ENCODE measurements at regions not wholly inside any gene's neighbourhood (a gene's known extent, or its start where the extent isn't known, plus 50 kb on each side); places are given as distances from the start of the nearest gene placed in this dataset.

GRCh38 chr5:92472981-92473566 lies 1090.0 kb upstream of the ARRDC3 start:
- Histone ChIP-seq H3K4me3 (ENCODE audit: low read length) (no peak overlapping the region), H3K4me1 (ENCODE audit: insufficient read depth, low read length) (0 out of 2 replicates have a peak, but pooled peaks cover 3% of the 10 kb centered on the region), H3K9ac (ENCODE audit: low read depth, low read length) (no peak overlapping the region), H3K27me3 (ENCODE audit: insufficient read depth, low read length) (no peaks in the 10 kb centered on the region), H3K27ac (ENCODE audit: low read depth, low read length) (no peak overlapping the region), H3K36me3 (ENCODE audit: insufficient read depth, low read length) (no peaks in the 10 kb centered on the region), H3K9me3 (ENCODE audit: insufficient read depth, low read depth, low read length) (peaks cover 10% of the 10 kb centered on the region)
- WGBS = 100% methylated on average over 1 of the region's 1 CpG

- no peaks in the 10 kb centered on the region for H3K27me3 ChIP-seq (ENCODE audit: insufficient read depth, low read length)
- no peak overlapping the region for H3K4me3 ChIP-seq (ENCODE audit: low read length)
- H3K9ac ChIP-seq (ENCODE audit: low read depth, low read length) = no peak overlapping the region
- H3K9me3 ChIP-seq (ENCODE audit: insufficient read depth, low read depth, low read length) = peaks cover 10% of the 10 kb centered on the region
- WGBS = 100% methylated on average over 2 of the region's 2 CpGs
- H3K36me3 ChIP-seq (ENCODE audit: insufficient read depth, low read length) = no peaks in the 10 kb centered on the region
- H3K4me1 ChIP-seq (ENCODE audit: insufficient read depth, low read length) = 0 out of 2 replicates have a peak, but pooled peaks cover 6% of the 10 kb centered on the region
- no peak overlapping the region for H3K27ac ChIP-seq (ENCODE audit: low read depth, low read length)
Observed at GRCh38 chr5:92471861-92472260, 1088.7 kb upstream of the ARRDC3 start.

GRCh38 chr5:92470770-92471169 lies 1087.7 kb upstream of the ARRDC3 start:
- H3K9me3 ChIP-seq (ENCODE audit: insufficient read depth, low read depth, low read length) = peaks cover 10% of the 10 kb centered on the region
- H3K27me3 ChIP-seq (ENCODE audit: insufficient read depth, low read length) = no peaks in the 10 kb centered on the region
- H3K27ac ChIP-seq (ENCODE audit: low read depth, low read length) = no peak overlapping the region
- 0 out of 2 replicates have a peak, but pooled peaks cover 6% of the 10 kb centered on the region for H3K4me1 ChIP-seq (ENCODE audit: insufficient read depth, low read length)
- no peak overlapping the region for H3K4me3 ChIP-seq (ENCODE audit: low read length)
- H3K36me3 ChIP-seq (ENCODE audit: insufficient read depth, low read length) = no peaks in the 10 kb centered on the region
- H3K9ac ChIP-seq (ENCODE audit: low read depth, low read length) = no peak overlapping the region

- no peaks in the 10 kb centered on the region for H3K27me3 ChIP-seq (ENCODE audit: insufficient read depth, low read length)
- H3K4me3 ChIP-seq (ENCODE audit: low read length) = no peak overlapping the region
- H3K4me1 ChIP-seq (ENCODE audit: insufficient read depth, low read length) = 0 out of 2 replicates have a peak, but pooled peaks cover 6% of the 10 kb centered on the region
- H3K9ac ChIP-seq (ENCODE audit: low read depth, low read length) = no peak overlapping the region
- no peaks in the 10 kb centered on the region for H3K36me3 ChIP-seq (ENCODE audit: insufficient read depth, low read length)
- no peak overlapping the region for H3K27ac ChIP-seq (ENCODE audit: low read depth, low read length)
- WGBS = 78% methylated on average over 4 of the region's 4 CpGs
- peaks cover 5% of the 10 kb centered on the region for H3K9me3 ChIP-seq (ENCODE audit: insufficient read depth, low read depth, low read length)
Observed at GRCh38 chr5:92468295-92468694, 1085.2 kb upstream of the ARRDC3 start.

- WGBS = 73% methylated on average over 2 of the region's 3 CpGs
- no peaks in the 10 kb centered on the region for H3K27me3 ChIP-seq (ENCODE audit: insufficient read depth, low read length)
- H3K9me3 ChIP-seq (ENCODE audit: insufficient read depth, low read depth, low read length) = no peaks in the 10 kb centered on the region
- no peaks in the 10 kb centered on the region for H3K36me3 ChIP-seq (ENCODE audit: insufficient read depth, low read length)
- H3K27ac ChIP-seq (ENCODE audit: low read depth, low read length) = no peak overlapping the region
- H3K9ac ChIP-seq (ENCODE audit: low read depth, low read length) = no peak overlapping the region
- 0 out of 2 replicates have a peak, but pooled peaks cover 6% of the 10 kb centered on the region for H3K4me1 ChIP-seq (ENCODE audit: insufficient read depth, low read length)
- no peak overlapping the region for H3K4me3 ChIP-seq (ENCODE audit: low read length)
Observed at GRCh38 chr5:92467695-92468094, 1084.6 kb upstream of the ARRDC3 start.

- Histone ChIP-seq H3K9me3 (ENCODE audit: insufficient read depth, low read depth, low read length) (no peaks in the 10 kb centered on the region), H3K4me3 (ENCODE audit: low read length) (no peak overlapping the region), H3K27ac (ENCODE audit: low read depth, low read length) (no peak overlapping the region), H3K9ac (ENCODE audit: low read depth, low read length) (no peak overlapping the region), H3K27me3 (ENCODE audit: insufficient read depth, low read length) (no peaks in the 10 kb centered on the region), H3K36me3 (ENCODE audit: insufficient read depth, low read length) (no peaks in the 10 kb centered on the region), H3K4me1 (ENCODE audit: insufficient read depth, low read length) (no peaks in the 10 kb centered on the region)
- WGBS = 95% methylated on average over 1 of the region's 2 CpGs
Observed at GRCh38 chr5:92460505-92460904, 1077.4 kb upstream of the ARRDC3 start.

- H3K27me3 ChIP-seq (ENCODE audit: insufficient read depth, low read length) = no peaks in the 10 kb centered on the region
- WGBS = 97% methylated on average over 1 of the region's 1 CpG
- no peaks in the 10 kb centered on the region for H3K4me1 ChIP-seq (ENCODE audit: insufficient read depth, low read length)
- H3K9ac ChIP-seq (ENCODE audit: low read depth, low read length) = no peak overlapping the region
- no peaks in the 10 kb centered on the region for H3K36me3 ChIP-seq (ENCODE audit: insufficient read depth, low read length)
- H3K4me3 ChIP-seq (ENCODE audit: low read length) = no peak overlapping the region
- H3K9me3 ChIP-seq (ENCODE audit: insufficient read depth, low read depth, low read length) = no peaks in the 10 kb centered on the region
- no peak overlapping the region for H3K27ac ChIP-seq (ENCODE audit: low read depth, low read length)
Observed at GRCh38 chr5:92459654-92460053, 1076.5 kb upstream of the ARRDC3 start.

- Histone ChIP-seq H3K9ac (ENCODE audit: low read depth, low read length) (no peak overlapping the region), H3K36me3 (ENCODE audit: insufficient read depth, low read length) (no peaks in the 10 kb centered on the region), H3K4me1 (ENCODE audit: insufficient read depth, low read length) (no peaks in the 10 kb centered on the region), H3K9me3 (ENCODE audit: insufficient read depth, low read depth, low read length) (no peaks in the 10 kb centered on the region), H3K27me3 (ENCODE audit: insufficient read depth, low read length) (no peaks in the 10 kb centered on the region), H3K4me3 (ENCODE audit: low read length) (no peak overlapping the region), H3K27ac (ENCODE audit: low read depth, low read length) (no peak overlapping the region)
- 96% methylated on average over 2 of the region's 3 CpGs for WGBS
Observed at GRCh38 chr5:92455011-92455410, 1071.9 kb upstream of the ARRDC3 start.

GRCh38 chr5:92444888-92445287 lies 1061.8 kb upstream of the ARRDC3 start:
- H3K27ac ChIP-seq (ENCODE audit: low read depth, low read length) = no peak overlapping the region
- H3K9ac ChIP-seq (ENCODE audit: low read depth, low read length) = no peak overlapping the region
- H3K27me3 ChIP-seq (ENCODE audit: insufficient read depth, low read length) = no peaks in the 10 kb centered on the region
- no peaks in the 10 kb centered on the region for H3K4me1 ChIP-seq (ENCODE audit: insufficient read depth, low read length)
- no peaks in the 10 kb centered on the region for H3K36me3 ChIP-seq (ENCODE audit: insufficient read depth, low read length)
- 100% methylated on average over 1 of the region's 2 CpGs for WGBS
- H3K4me3 ChIP-seq (ENCODE audit: low read length) = no peak overlapping the region
- H3K9me3 ChIP-seq (ENCODE audit: insufficient read depth, low read depth, low read length) = no peaks in the 10 kb centered on the region

GRCh38 chr5:92435781-92436180 lies 1052.7 kb upstream of the ARRDC3 start:
- WGBS = 92% methylated on average over 3 of the region's 3 CpGs
- Histone ChIP-seq H3K4me1 (ENCODE audit: insufficient read depth, low read length) (no peaks in the 10 kb centered on the region), H3K27me3 (ENCODE audit: insufficient read depth, low read length) (no peaks in the 10 kb centered on the region), H3K9ac (ENCODE audit: low read depth, low read length) (no peak overlapping the region), H3K27ac (ENCODE audit: low read depth, low read length) (no peak overlapping the region), H3K4me3 (ENCODE audit: low read length) (no peak overlapping the region), H3K9me3 (ENCODE audit: insufficient read depth, low read depth, low read length) (peaks cover 15% of the 10 kb centered on the region; the same call in 1 of the 2 replicates), H3K36me3 (ENCODE audit: insufficient read depth, low read length) (no peaks in the 10 kb centered on the region)

- peaks cover 16% of the 10 kb centered on the region; the same call in 1 of the 2 replicates for H3K9me3 ChIP-seq (ENCODE audit: insufficient read depth, low read depth, low read length)
- no peak overlapping the region for H3K27ac ChIP-seq (ENCODE audit: low read depth, low read length)
- H3K36me3 ChIP-seq (ENCODE audit: insufficient read depth, low read length) = no peaks in the 10 kb centered on the region
- no peaks in the 10 kb centered on the region for H3K27me3 ChIP-seq (ENCODE audit: insufficient read depth, low read length)
- 86% methylated on average over 3 of the region's 3 CpGs for WGBS
- H3K9ac ChIP-seq (ENCODE audit: low read depth, low read length) = no peak overlapping the region
- H3K4me1 ChIP-seq (ENCODE audit: insufficient read depth, low read length) = no peaks in the 10 kb centered on the region
- no peak overlapping the region for H3K4me3 ChIP-seq (ENCODE audit: low read length)
Observed at GRCh38 chr5:92429646-92430045, 1046.5 kb upstream of the ARRDC3 start.

- H3K9me3 ChIP-seq (ENCODE audit: insufficient read depth, low read depth, low read length) = peaks cover 9% of the 10 kb centered on the region
- no peaks in the 10 kb centered on the region for H3K4me1 ChIP-seq (ENCODE audit: insufficient read depth, low read length)
- H3K27ac ChIP-seq (ENCODE audit: low read depth, low read length) = no peak overlapping the region
- no peaks in the 10 kb centered on the region for H3K36me3 ChIP-seq (ENCODE audit: insufficient read depth, low read length)
- no peaks in the 10 kb centered on the region for H3K27me3 ChIP-seq (ENCODE audit: insufficient read depth, low read length)
- H3K4me3 ChIP-seq (ENCODE audit: low read length) = no peak overlapping the region
- H3K9ac ChIP-seq (ENCODE audit: low read depth, low read length) = no peak overlapping the region
- WGBS = 92% methylated on average over 3 of the region's 4 CpGs
Observed at GRCh38 chr5:92428415-92428814, 1045.3 kb upstream of the ARRDC3 start.
